Neural progenitor cell (in vitro differentiated cells): ENCODE measurements at regions not wholly inside any gene's neighbourhood (a gene's known extent, or its start where the extent isn't known, plus 50 kb on each side); places are given as distances from the start of the nearest gene placed in this dataset.

Source experiments
- DNase-seq: peaks from one replicate; pipeline ENCODE4 v3.0.0-alpha.2; 2016; ENCODE audit warnings: low spot score
- H2AFZ ChIP-seq: fragments of 200-600 bp; sonication (generic); replicated peaks from 2 replicates; pipeline ENCODE4 v1.6.1; 2016; ENCODE audit warnings: antibody characterized with exemption
- H3F3A ChIP-seq: fragments of 200-600 bp; sonication (generic); 2 replicates; pipeline ENCODE4 v1.6.1; 2016; ENCODE audit warnings: antibody characterized with exemption, low read depth
- H3K27ac ChIP-seq: fragments of 200-600 bp; sonication (generic); 2 replicates; pipeline ENCODE4 v1.5.1; 2016; ENCODE audit warnings: mild to moderate bottlenecking
- H3K27me3 ChIP-seq: fragments of 200-600 bp; sonication (generic); 2 replicates; pipeline ENCODE4 v1.6.1; 2016; ENCODE audit warnings: mild to moderate bottlenecking, moderate library complexity
- H3K36me3 ChIP-seq: fragments of 200-600 bp; sonication (generic); 2 replicates; pipeline ENCODE4 v1.5.1; 2016
- H3K4me1 ChIP-seq: fragments of 200-600 bp; sonication (generic); 2 replicates; pipeline ENCODE4 v1.6.1; 2016; ENCODE audit warnings: mixed run types
- H3K4me2 ChIP-seq: fragments of 200-600 bp; sonication (generic); 2 replicates; pipeline ENCODE4 v1.6.1; 2016
- H3K4me3 ChIP-seq: fragments of 200-600 bp; sonication (generic); 2 replicates; pipeline ENCODE4 v1.5.1; 2016
- H3K79me2 ChIP-seq: fragments of 200-600 bp; sonication (generic); 2 replicates; pipeline ENCODE4 v1.6.1; 2016; ENCODE audit warnings: low read depth
- H3K9ac ChIP-seq: fragments of 200-600 bp; sonication (generic); 2 replicates; pipeline ENCODE4 v1.6.1; 2016
- H3K9me3 ChIP-seq: fragments of 200-600 bp; sonication (generic); 2 replicates; pipeline ENCODE4 v1.5.1; 2016; ENCODE audit warnings: low read depth
- H4K20me1 ChIP-seq: fragments of 200-600 bp; sonication (generic); 2 replicates; pipeline ENCODE4 v1.6.1; 2016; ENCODE audit warnings: low read depth
- H3K27ac Mint-ChIP-seq: 3 replicates; pipeline ENCODE4 v1.8.0; 2021; ENCODE audit warnings: mixed read lengths
- H3K27me3 Mint-ChIP-seq: 2 replicates; pipeline ENCODE4 v1.8.0; 2022; ENCODE audit warnings: low read depth, mild to moderate bottlenecking, inconsistent platforms, moderate library complexity, mixed read lengths; ENCODE audit not compliant: insufficient read depth
- H3K36me3 Mint-ChIP-seq: 3 replicates; pipeline ENCODE4 v1.8.0; 2021; ENCODE audit warnings: mixed read lengths
- H3K4me1 Mint-ChIP-seq: 3 replicates; pipeline ENCODE4 v1.8.0; 2021; ENCODE audit warnings: mixed read lengths
- H3K4me3 Mint-ChIP-seq: 3 replicates; pipeline ENCODE4 v1.8.0; 2021; ENCODE audit warnings: mild to moderate bottlenecking, moderate library complexity, mixed read lengths
- H3K9me3 Mint-ChIP-seq: 3 replicates; pipeline ENCODE4 v1.8.0; 2020; ENCODE audit warnings: mixed read lengths
- EZH2 ChIP-seq: fragments of 200-600 bp; sonication (generic); IDR thresholded peaks from 2 replicates; pipeline ENCODE4 v1.6.1; 2017; ENCODE audit warnings: antibody characterized with exemption, mild to moderate bottlenecking, moderate library complexity
- EZH2phosphoT487 ChIP-seq: fragments of 200-600 bp; sonication (generic); IDR thresholded peaks from 2 replicates; pipeline ENCODE4 v1.6.1; 2017; ENCODE audit warnings: antibody characterized with exemption
- TF ChIP-seq, protein P1 (sequence below): fragments of 200-600 bp; sonication (generic); IDR thresholded peaks from 2 replicates; pipeline ENCODE4 v1.5.1; 2017; ENCODE audit warnings: antibody characterized with exemption, mild to moderate bottlenecking

DNA sequence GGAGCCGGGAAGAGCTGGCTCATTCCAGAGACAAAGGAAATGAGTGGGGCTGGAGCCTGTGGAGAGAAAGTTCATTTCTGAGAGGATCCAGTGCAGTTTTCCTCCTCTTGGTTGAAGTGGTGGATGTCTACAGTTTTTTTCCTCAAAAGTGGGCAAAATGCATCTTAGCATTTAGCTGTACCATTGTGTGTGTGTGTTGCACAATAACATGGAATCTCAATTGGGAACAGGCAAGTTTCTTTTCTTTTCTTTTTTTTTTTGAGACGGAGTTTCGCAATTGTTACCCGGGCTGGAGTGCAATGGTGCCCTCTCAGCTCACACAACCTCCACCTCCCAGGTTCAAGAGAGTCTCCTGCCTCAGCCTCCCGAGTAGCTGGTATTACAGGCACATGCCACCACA is 101.5 kb upstream of the UBE2E1 start:
- Histone ChIP-seq H3K4me1 (peaks cover 9% of the 10 kb centered on the region), H3K9ac (no peak overlapping the region), H4K20me1 (no peaks in the 10 kb centered on the region), H3K27me3 (no peaks in the 10 kb centered on the region), H3K4me3 (no peak overlapping the region), H3K79me2 (no peaks in the 10 kb centered on the region), H3K36me3 (no peaks in the 10 kb centered on the region), H3K4me2 (no peak overlapping the region), H2AFZ (peak overlapping the region; percentile 35), H3K9me3 (no peaks in the 10 kb centered on the region), H3K27ac (no peak overlapping the region), H3F3A (peaks cover 4% of the 10 kb centered on the region)
- H3K27me3 Mint-ChIP-seq, result no peaks in the 10 kb centered on the region
- H3K36me3 Mint-ChIP-seq, result no peaks in the 10 kb centered on the region
- no peak for TF ChIP-seq EZH2phosphoT487
- TF ChIP-seq EZH2, result no peak
- TF ChIP-seq, protein P1, sequence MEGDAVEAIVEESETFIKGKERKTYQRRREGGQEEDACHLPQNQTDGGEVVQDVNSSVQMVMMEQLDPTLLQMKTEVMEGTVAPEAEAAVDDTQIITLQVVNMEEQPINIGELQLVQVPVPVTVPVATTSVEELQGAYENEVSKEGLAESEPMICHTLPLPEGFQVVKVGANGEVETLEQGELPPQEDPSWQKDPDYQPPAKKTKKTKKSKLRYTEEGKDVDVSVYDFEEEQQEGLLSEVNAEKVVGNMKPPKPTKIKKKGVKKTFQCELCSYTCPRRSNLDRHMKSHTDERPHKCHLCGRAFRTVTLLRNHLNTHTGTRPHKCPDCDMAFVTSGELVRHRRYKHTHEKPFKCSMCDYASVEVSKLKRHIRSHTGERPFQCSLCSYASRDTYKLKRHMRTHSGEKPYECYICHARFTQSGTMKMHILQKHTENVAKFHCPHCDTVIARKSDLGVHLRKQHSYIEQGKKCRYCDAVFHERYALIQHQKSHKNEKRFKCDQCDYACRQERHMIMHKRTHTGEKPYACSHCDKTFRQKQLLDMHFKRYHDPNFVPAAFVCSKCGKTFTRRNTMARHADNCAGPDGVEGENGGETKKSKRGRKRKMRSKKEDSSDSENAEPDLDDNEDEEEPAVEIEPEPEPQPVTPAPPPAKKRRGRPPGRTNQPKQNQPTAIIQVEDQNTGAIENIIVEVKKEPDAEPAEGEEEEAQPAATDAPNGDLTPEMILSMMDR, result no peak
- no peak overlapping the region for H3K27ac Mint-ChIP-seq
- no peaks in the 10 kb centered on the region for H3K9me3 Mint-ChIP-seq
- H3K4me1 Mint-ChIP-seq, result no peaks in the 10 kb centered on the region
- no peak overlapping the region for H3K4me3 Mint-ChIP-seq
- DNase-seq, result no peak

DNA sequence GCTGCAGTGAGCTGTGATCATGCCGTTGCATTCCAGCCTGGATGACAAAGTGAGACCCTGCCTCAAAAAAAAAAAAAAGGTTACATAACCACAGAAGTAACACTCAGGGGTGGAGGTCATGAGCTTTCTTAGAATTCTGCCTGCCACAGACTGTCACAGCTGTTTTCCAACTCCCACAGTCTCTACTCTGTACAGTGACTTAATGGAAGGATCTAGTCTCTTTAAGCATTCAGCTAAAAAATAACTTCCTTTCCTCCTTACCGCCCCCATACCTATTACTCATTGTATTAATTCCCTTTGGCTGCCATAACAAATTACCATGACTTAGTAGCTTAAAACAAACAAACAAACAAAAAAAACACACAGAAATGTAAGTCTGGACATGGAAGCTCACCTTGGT is 99.6 kb upstream of the UBE2E1 start:
- Histone ChIP-seq H3K4me3 (no peak overlapping the region), H3K4me2 (no peak overlapping the region), H3K9ac (no peak overlapping the region), H3F3A (peaks cover 4% of the 10 kb centered on the region), H3K4me1 (peaks cover 12% of the 10 kb centered on the region), H2AFZ (no peak overlapping the region), H3K36me3 (no peaks in the 10 kb centered on the region), H3K27ac (no peak overlapping the region), H4K20me1 (no peaks in the 10 kb centered on the region), H3K9me3 (no peaks in the 10 kb centered on the region), H3K27me3 (no peaks in the 10 kb centered on the region), H3K79me2 (no peaks in the 10 kb centered on the region)
- no peak for DNase-seq
- Mint-ChIP-seq H3K27ac (no peak overlapping the region), H3K27me3 (no peaks in the 10 kb centered on the region), H3K9me3 (no peaks in the 10 kb centered on the region), H3K4me3 (no peak overlapping the region), H3K36me3 (no peaks in the 10 kb centered on the region), H3K4me1 (peaks cover 7% of the 10 kb centered on the region)
- TF ChIP-seq EZH2phosphoT487 (no peak), EZH2 (no peak)
- TF ChIP-seq, protein P1, result no peak

DNA sequence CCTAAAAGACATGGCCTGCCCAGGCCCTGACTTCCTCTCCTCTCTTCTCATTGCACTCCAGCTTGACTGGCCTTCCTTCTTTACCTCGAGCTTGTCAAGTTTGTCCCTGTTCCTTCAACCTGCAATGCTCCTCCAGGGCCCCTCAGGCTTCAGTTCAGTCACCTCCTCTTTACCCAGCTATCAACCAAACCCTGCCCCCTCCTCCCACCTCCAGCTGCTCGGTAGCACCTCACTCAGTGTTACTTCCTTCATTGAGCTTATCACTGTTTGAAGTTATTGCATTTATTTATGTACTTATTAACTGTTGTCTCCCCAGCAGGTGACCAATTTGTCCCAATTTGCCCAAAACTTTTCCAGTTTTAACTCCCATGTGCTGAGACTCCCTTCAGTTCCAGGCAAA is 95.8 kb upstream of the UBE2E1 start:
- Histone ChIP-seq H3K27ac (no peak overlapping the region), H3K9me3 (no peaks in the 10 kb centered on the region), H3K4me1 (peaks cover 19% of the 10 kb centered on the region), H2AFZ (no peak overlapping the region), H3K9ac (no peak overlapping the region), H3K36me3 (no peaks in the 10 kb centered on the region), H3K4me2 (no peak overlapping the region), H3F3A (peaks cover 14% of the 10 kb centered on the region), H3K27me3 (no peaks in the 10 kb centered on the region), H4K20me1 (no peaks in the 10 kb centered on the region), H3K4me3 (no peak overlapping the region), H3K79me2 (no peaks in the 10 kb centered on the region)
- DNase-seq, result no peak
- Mint-ChIP-seq H3K36me3 (no peaks in the 10 kb centered on the region), H3K27ac (no peak overlapping the region), H3K27me3 (no peaks in the 10 kb centered on the region), H3K9me3 (peaks cover 3% of the 10 kb centered on the region), H3K4me1 (peaks cover 30% of the 10 kb centered on the region), H3K4me3 (no peak overlapping the region)
- no peak for TF ChIP-seq EZH2
- TF ChIP-seq, protein P1, result no peak
- TF ChIP-seq EZH2phosphoT487, result no peak
